Endothelial cell of umbilical vein (primary cell): ENCODE measurements at regions not wholly inside any gene's neighbourhood (a gene's known extent, or its start where the extent isn't known, plus 50 kb on each side); places are given as distances from the start of the nearest gene placed in this dataset.

Experiments
- BruUV-seq: library from RNA; stranded (reverse); fragments of 400-500 nt; replicated peaks from 2 replicates; lab custom pipeline; 2021; lab: Mats Ljungman, UMichigan
- CTCF ChIA-PET: fragments of 300-600, 350-600 bp; sonication (Branson Sonifier 250); formaldehyde crosslinking; loops from one replicate; lab custom pipeline; 2021; ENCODE audit warnings: antibody characterized with exemption, inconsistent platforms; lab: Charles Lee
- POLR2A ChIA-PET: fragments of 300-600, 350-600 bp; sonication (Branson Sonifier 250); formaldehyde crosslinking; loops from one replicate; lab custom pipeline; 2021; ENCODE audit warnings: antibody characterized with exemption, inconsistent platforms; lab: Charles Lee
- DNase-seq: peaks from one replicate; pipeline ENCODE4 v3.0.0-alpha.2; 2011; ENCODE audit warnings: low read depth, low spot score
- FAIRE-seq: peaks from 2 replicates; lab custom pipeline; 2011; peaks lifted over from hg19 to GRCh38; lab: Jason Lieb, UNC
- H2AFZ ChIP-seq: 2 replicates; pipeline ENCODE4 v1.6.0; 2012; ENCODE audit warnings: low read depth, low read length, control low read depth, inconsistent platforms
- H3K27ac ChIP-seq: 2 replicates; pipeline ENCODE4 v1.5.1; 2011; ENCODE audit warnings: low read depth, mild to moderate bottlenecking, control low read depth, low read length, moderate library complexity; ENCODE audit not compliant: insufficient read depth
- H3K27me3 ChIP-seq, 2 experiments: 2 replicates each; pipeline versions ENCODE4 v1.6.0 to v1.6.1; 2011; ENCODE audit warnings: low read length in 2 of 2, mixed read lengths in 1 of 2; ENCODE audit not compliant: control insufficient read depth in 2 of 2, insufficient read depth in 2 of 2
- H3K36me3 ChIP-seq, 2 experiments: 2 replicates in 1 of 2; 3 replicates in 1 of 2; pipeline ENCODE4 v1.5.1; 2011; ENCODE audit warnings: low read length in 2 of 2, mild to moderate bottlenecking in 1 of 2, moderate library complexity in 1 of 2; ENCODE audit not compliant: control insufficient read depth in 2 of 2, insufficient read depth in 2 of 2; ENCODE audit errors: extremely low read depth in 1 of 2
- H3K4me1 ChIP-seq: 3 replicates; pipeline ENCODE4 v1.5.1; 2011; ENCODE audit warnings: mild to moderate bottlenecking, low read length; ENCODE audit not compliant: control insufficient read depth, insufficient read depth; ENCODE audit errors: extremely low read depth
- H3K4me2 ChIP-seq: 2 replicates; pipeline ENCODE4 v1.6.1; 2011; ENCODE audit warnings: low read length, control low read depth, mixed read lengths; ENCODE audit not compliant: insufficient read depth
- H3K4me3 ChIP-seq, 3 experiments: fragments of 200-600 bp in 1 of 3; sonication (generic), shearing (Covaris generic) in 1 of 3; replicated peaks in 1 of 3; 2 replicates each; pipeline ENCODE4 v1.5.1; 2011 to 2016; ENCODE audit warnings: control low read depth in 3 of 3, low read length in 3 of 3, mild to moderate bottlenecking in 2 of 3, inconsistent platforms in 1 of 3, low read depth in 1 of 3, moderate library complexity in 1 of 3; ENCODE audit not compliant: insufficient read depth in 1 of 3
- H3K79me2 ChIP-seq: 2 replicates; pipeline ENCODE4 v1.6.0; 2012; ENCODE audit warnings: low read length, inconsistent platforms; ENCODE audit not compliant: control insufficient read depth, insufficient read depth
- H3K9ac ChIP-seq: replicated peaks from 2 replicates; pipeline ENCODE3; 2011; ENCODE audit warnings: low read length, control low read depth; ENCODE audit not compliant: insufficient read depth; ENCODE audit errors: extremely low read depth
- H3K9me1 ChIP-seq: replicated peaks from 3 replicates; pipeline ENCODE4 v1.6.0; 2011; ENCODE audit warnings: mild to moderate bottlenecking, low read length; ENCODE audit not compliant: control insufficient read depth, insufficient read depth; ENCODE audit errors: extremely low read depth
- H3K9me3 ChIP-seq: replicated peaks from 2 replicates; pipeline ENCODE4 v1.5.1; 2012; ENCODE audit warnings: low read length, inconsistent platforms; ENCODE audit not compliant: control insufficient read depth, insufficient read depth
- H4K20me1 ChIP-seq: replicated peaks from 2 replicates; pipeline ENCODE3; 2011; ENCODE audit warnings: mild to moderate bottlenecking, low read length; ENCODE audit not compliant: control insufficient read depth, insufficient read depth; ENCODE audit errors: extremely low read depth
- CTCF ChIP-seq, 2 donors: IDR thresholded peaks; 1 replicate in 1 of 2; 2 replicates in 1 of 2; pipeline ENCODE4 v1.5.1; 2011; ENCODE audit warnings: low read length in 2 of 2, mild to moderate bottlenecking in 2 of 2, moderate library complexity in 2 of 2, control low read depth in 1 of 2, inconsistent platforms in 1 of 2, low read depth in 1 of 2; ENCODE audit not compliant: insufficient read depth in 1 of 2; ENCODE audit errors: extremely low read depth in 1 of 2
- EZH2 ChIP-seq: IDR thresholded peaks from 2 replicates; pipeline ENCODE4 v1.6.1; 2012; ENCODE audit warnings: borderline replicate concordance, low read depth, mild to moderate bottlenecking, moderate library complexity, low read length, inconsistent platforms; ENCODE audit not compliant: severe bottlenecking
- FOS ChIP-seq: IDR thresholded peaks from 2 replicates; pipeline ENCODE4 v1.6.1; 2011; ENCODE audit warnings: mild to moderate bottlenecking, low read length, moderate library complexity, borderline replicate concordance; ENCODE audit not compliant: insufficient read depth
- GATA2 ChIP-seq: IDR thresholded peaks from 2 replicates; pipeline ENCODE4 v1.7.0; 2011; ENCODE audit warnings: low read depth, mild to moderate bottlenecking, moderate library complexity, mixed read lengths, low read length; ENCODE audit not compliant: insufficient read length, insufficient read depth
- JUN ChIP-seq: IDR thresholded peaks from 2 replicates; pipeline ENCODE4 v1.6.1; 2011; ENCODE audit warnings: borderline replicate concordance, low read depth; ENCODE audit not compliant: insufficient read length, insufficient read depth
- MYC ChIP-seq: IDR thresholded peaks from one replicate; pipeline ENCODE4 v1.6.1; 2011; ENCODE audit warnings: mild to moderate bottlenecking, low read depth, low read length
- POLR2A ChIP-seq: IDR thresholded peaks from 2 replicates; pipeline ENCODE4 v1.6.1; 2012; ENCODE audit warnings: low read depth, mild to moderate bottlenecking, control low read depth, low read length
- POLR2AphosphoS5 ChIP-seq: IDR thresholded peaks from 2 replicates; pipeline ENCODE4 v1.6.1; 2012; ENCODE audit warnings: low read depth, mild to moderate bottlenecking, control low read depth, low read length, moderate library complexity; ENCODE audit not compliant: insufficient read depth
- dilution Hi-C: fragments of 300-500 bp; cut with MboI; formaldehyde crosslinking; loops from one replicate; pipeline ENCODE4 v1.15.0; 2019; ENCODE audit warnings: low sequenced_read_pairs; ENCODE audit not compliant: extremely low pct_ligation_motif_present
- intact Hi-C: fragments of 100-400 bp; cut with micrococcal nuclease; formaldehyde crosslinking; loops from one replicate; pipeline ENCODE4 v1.10.0; 2022
- TF ChIP-seq, protein P1 (sequence below): IDR thresholded peaks from 2 replicates; pipeline ENCODE4 v1.6.1; 2011; ENCODE audit not compliant: insufficient read depth, insufficient read length

DNA sequence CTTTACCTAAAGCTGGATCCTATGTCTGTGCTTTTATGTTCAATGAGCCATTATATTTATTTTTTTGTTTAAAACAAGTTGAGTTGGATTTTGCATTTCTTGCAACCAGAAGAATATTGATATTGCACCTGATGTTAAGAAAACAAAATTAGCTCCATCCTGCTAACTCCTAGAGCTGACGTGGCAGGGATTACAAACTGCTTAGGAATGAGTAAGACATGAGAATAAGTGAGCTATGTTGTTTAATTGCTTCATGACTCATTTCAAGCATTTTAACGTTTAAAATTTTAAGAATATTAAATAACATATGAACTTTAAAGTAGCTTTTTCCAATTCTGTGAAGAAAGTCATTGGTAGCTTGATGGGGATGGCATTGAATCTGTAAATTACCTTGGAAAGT lies 663.5 kb downstream of the EPM2A start:
- H3K27ac ChIP-seq = no peak overlapping the region
- H3K4me2 ChIP-seq = no peak overlapping the region
- no peak for FAIRE-seq
- no peak overlapping the region for H3K9ac ChIP-seq
- H3K9me1 ChIP-seq = no peaks in the 10 kb centered on the region
- TF ChIP-seq CTCF (IDR thresholded peaks at IDR 0.05; ENCODE audit: extremely low read depth in 1 of 2, insufficient read depth in 1 of 2, low read depth in 1 of 2, low read length in 2 of 2) = no peak
- no peak for TF ChIP-seq GATA2
- no peak for TF ChIP-seq FOS
- H3K79me2 ChIP-seq = no peaks in the 10 kb centered on the region
- ChIA-PET POLR2A (no interaction called here), CTCF (no interaction called here)
- BruUV-seq = no TSS peak
- no peaks in the 10 kb centered on the region for H4K20me1 ChIP-seq
- H3K9me3 ChIP-seq = no peaks in the 10 kb centered on the region
- H2AFZ ChIP-seq = no peak overlapping the region
- no peak overlapping the region for H3K4me3 ChIP-seq
- H3K36me3 ChIP-seq = no peaks in the 10 kb centered on the region
- no peaks in the 10 kb centered on the region for H3K4me1 ChIP-seq
- intact Hi-C loops (no loop called here), dilution Hi-C loops (no loop called here)
- no peaks in the 10 kb centered on the region for H3K27me3 ChIP-seq
- no peak for DNase-seq

- no peak for DNase-seq
- intact Hi-C loops = no loop called here
Observed at GRCh38 chr6:145073811-145074210, 661.5 kb downstream of the EPM2A start.

More at GRCh38 chr6:145073811-145074210, 661.5 kb downstream of the EPM2A start:
- TF ChIP-seq MYC = no peak
- no peak for TF ChIP-seq EZH2
- TF ChIP-seq, protein P1, sequence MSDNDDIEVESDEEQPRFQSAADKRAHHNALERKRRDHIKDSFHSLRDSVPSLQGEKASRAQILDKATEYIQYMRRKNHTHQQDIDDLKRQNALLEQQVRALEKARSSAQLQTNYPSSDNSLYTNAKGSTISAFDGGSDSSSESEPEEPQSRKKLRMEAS = no peak
- TF ChIP-seq JUN = no peak
- no peak for TF ChIP-seq GATA2
- TF ChIP-seq POLR2A = no peak
- no peak for TF ChIP-seq CTCF (IDR thresholded peaks at IDR 0.05; ENCODE audit: extremely low read depth in 1 of 2, insufficient read depth in 1 of 2, low read depth in 1 of 2, low read length in 2 of 2)
- TF ChIP-seq POLR2AphosphoS5 = no peak
- TF ChIP-seq FOS = no peak
- ChIA-PET CTCF (interaction anchor here (1.7 kb wide), 1 partner anchor 32 kb away, joined by 3 read pairs; no protein-coding TSS in a partner anchor), POLR2A (no interaction called here)
- H3K27me3 ChIP-seq = no peaks in the 10 kb centered on the region
- no peak overlapping the region for H3K27ac ChIP-seq
- H2AFZ ChIP-seq = no peak overlapping the region
- H3K9me1 ChIP-seq = no peaks in the 10 kb centered on the region
- no peak overlapping the region for H3K9ac ChIP-seq
- dilution Hi-C loops = no loop called here
- FAIRE-seq = no peak
- H3K4me1 ChIP-seq = no peaks in the 10 kb centered on the region
- no peak overlapping the region for H3K4me2 ChIP-seq
- no peaks in the 10 kb centered on the region for H3K79me2 ChIP-seq
- no peak overlapping the region for H3K4me3 ChIP-seq
- no peaks in the 10 kb centered on the region for H4K20me1 ChIP-seq
- no peaks in the 10 kb centered on the region for H3K36me3 ChIP-seq
- H3K9me3 ChIP-seq = no peaks in the 10 kb centered on the region
- no TSS peak for BruUV-seq
